AG09319 (cell line): ENCODE measurements at regions not wholly inside any gene's neighbourhood (a gene's known extent, or its start where the extent isn't known, plus 50 kb on each side); places are given as distances from the start of the nearest gene placed in this dataset.

Experiments used
- DNase-seq: peaks from one replicate; pipeline ENCODE4 v3.0.0-alpha.2; 2010; ENCODE audit warnings: low read depth; ENCODE audit errors: extremely low read depth
- TF ChIP-seq, protein P1 (sequence below): IDR thresholded peaks from 2 replicates; pipeline ENCODE4 v1.5.1; 2011; ENCODE audit warnings: low read depth, mild to moderate bottlenecking, inconsistent platforms, low read length, moderate library complexity

GRCh38 chr12:20183563-20183962 lies 184.8 kb upstream of the PDE3A start:
- DNase-seq: no peak

DNA sequence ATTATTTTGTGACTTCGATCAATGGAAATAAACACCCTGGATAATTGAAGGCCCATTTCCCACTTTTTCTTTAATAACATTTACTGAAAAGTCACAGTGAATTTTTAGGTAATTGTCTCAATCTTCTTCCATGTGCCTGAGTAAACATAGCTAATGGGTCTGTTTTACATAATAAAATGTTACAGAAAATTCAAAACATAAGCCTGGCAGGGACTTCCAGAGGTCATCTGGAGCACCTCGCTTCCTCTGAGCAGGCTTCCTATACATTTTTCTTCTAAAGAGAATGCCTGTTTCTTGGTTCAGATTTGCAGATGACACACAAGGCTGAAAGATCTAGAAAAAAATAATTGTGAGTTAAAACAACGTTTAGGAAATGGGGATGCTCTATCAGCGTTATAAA lies 183.8 kb upstream of the PDE3A start:
- DNase-seq: no peak
- TF ChIP-seq, protein P1, sequence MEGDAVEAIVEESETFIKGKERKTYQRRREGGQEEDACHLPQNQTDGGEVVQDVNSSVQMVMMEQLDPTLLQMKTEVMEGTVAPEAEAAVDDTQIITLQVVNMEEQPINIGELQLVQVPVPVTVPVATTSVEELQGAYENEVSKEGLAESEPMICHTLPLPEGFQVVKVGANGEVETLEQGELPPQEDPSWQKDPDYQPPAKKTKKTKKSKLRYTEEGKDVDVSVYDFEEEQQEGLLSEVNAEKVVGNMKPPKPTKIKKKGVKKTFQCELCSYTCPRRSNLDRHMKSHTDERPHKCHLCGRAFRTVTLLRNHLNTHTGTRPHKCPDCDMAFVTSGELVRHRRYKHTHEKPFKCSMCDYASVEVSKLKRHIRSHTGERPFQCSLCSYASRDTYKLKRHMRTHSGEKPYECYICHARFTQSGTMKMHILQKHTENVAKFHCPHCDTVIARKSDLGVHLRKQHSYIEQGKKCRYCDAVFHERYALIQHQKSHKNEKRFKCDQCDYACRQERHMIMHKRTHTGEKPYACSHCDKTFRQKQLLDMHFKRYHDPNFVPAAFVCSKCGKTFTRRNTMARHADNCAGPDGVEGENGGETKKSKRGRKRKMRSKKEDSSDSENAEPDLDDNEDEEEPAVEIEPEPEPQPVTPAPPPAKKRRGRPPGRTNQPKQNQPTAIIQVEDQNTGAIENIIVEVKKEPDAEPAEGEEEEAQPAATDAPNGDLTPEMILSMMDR: no peak

More at GRCh38 chr12:20183563-20183962, 184.8 kb upstream of the PDE3A start:
- TF ChIP-seq, protein P1: no peak

GRCh38 chr12:20187456-20187855 lies 180.9 kb upstream of the PDE3A start:
- TF ChIP-seq, protein P1: no peak
- DNase-seq: no peak

DNA sequence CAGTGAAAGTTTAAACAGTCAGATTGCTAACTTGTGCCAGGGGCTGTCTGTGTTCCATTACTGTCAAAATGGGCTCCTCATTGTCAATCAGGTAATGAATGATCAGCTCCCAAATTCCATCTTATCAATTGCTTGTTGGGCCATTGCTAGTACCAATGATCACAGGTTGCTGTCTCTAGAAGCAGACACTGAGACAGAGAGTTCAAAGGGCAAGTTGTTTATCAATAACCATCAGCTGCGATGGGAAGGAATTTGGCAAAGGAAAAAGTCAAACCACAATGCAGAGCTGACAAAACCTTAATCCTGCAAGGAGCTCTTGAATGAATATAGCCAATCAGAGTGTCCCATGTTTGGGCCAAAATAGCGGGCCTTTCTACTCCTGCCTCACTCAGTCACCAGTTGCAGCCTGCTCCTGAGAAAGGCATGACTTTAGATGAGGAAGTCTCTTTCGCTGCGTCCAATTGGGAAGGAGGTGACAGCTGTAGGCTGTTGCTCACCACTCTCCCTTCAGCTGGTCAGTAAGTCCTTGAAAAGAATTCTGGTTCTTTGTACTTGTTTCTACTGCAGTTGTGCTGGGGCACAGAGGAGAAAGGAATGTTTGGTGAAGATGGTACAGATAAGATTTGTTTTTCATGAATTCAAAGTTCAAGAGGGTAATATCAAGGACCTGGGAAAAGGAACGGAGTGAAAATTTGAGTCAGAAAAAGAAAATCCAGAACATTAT lies 179.2 kb upstream of the PDE3A start:
- TF ChIP-seq, protein P1: no peak

DNA sequence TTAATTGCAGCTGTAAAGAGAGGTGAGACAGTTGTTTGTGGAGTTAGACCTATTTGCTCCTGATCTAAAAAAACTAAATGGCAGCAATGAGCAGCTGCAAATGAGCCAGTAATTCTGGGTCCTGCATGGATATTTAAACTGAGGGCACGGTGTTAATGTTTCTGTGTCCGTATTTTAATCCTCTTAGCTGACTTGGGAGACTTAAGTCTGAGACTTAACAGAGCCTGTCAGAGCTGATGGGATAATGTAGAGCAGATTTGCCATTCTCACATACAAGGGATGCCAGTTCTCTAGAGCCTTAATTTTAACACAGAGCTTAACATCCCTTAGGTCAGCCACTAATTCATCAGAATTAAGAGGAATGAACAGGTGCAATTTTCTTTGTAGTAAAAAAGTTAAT lies 178.6 kb upstream of the PDE3A start:
- DNase-seq: no peak
- TF ChIP-seq, protein P1: no peak

More for the DNA sequence above, 179.2 kb upstream of the PDE3A start:
- no peak for DNase-seq

DNA sequence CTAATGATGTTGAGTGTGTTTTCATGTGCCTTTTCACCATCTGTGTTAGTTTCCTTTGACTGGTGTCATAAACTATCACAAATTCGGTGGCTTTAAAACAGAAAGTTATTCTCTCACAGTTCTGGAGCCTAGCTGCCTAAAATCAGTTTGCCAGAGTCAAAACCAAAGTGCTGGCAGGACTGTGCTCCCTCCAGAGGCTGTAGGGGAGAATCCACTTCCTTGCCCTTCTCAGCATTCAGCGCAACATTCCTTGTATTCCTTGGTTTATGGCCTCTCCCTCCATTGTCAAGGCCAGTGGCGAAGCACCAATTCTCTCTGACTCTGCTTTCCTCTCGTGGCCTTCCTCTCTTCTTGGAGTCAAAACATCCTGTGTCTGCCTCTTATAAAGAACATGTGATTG lies 174.2 kb upstream of the PDE3A start:
- DNase-seq: no peak
- TF ChIP-seq, protein P1: peak; percentile 44

DNA sequence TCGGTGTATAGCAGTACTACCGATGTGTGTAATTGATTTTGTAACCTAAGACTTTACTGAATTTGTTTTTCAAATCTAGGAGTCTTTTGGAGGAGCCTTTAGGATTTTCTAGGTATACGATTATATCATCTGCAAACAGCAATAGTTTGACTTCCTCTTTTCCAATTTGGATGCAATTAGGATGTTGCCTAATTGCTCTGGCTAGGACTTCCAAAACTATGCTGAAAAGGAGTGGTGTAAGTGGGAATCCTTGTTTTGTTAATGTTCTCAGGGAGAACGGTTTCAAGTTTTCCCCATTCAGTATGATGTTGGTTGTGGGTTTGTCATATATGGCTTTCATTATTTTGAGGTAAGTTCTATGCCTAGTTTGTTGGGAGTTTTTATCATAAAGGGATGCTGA lies 171.6 kb upstream of the PDE3A start:
- DNase-seq: no peak

More for the DNA sequence above, 171.6 kb upstream of the PDE3A start:
- TF ChIP-seq, protein P1: no peak
